Body of pancreas (tissue), 4 donors: ENCODE measurements at regions not wholly inside any gene's neighbourhood (a gene's known extent, or its start where the extent isn't known, plus 50 kb on each side); places are given as distances from the start of the nearest gene placed in this dataset.
A peak's percentile ranks its signal among the peaks of the same experiment; 100 is the strongest.

Experiments used
- ATAC-seq: fragments of 150-250 bp; one replicate; pipeline ENCODE4 v1.9.1; 2016
- DNase-seq, 4 donors: peaks; one replicate each; pipeline ENCODE4 v3.0.0-alpha.2; 2019
- H3K27ac ChIP-seq, 4 donors: fragments of 200-600 bp; sonication (generic); 1 replicate in 3 of 4; 2 replicates in 1 of 4; pipeline versions ENCODE4 v1.5.1 to v1.6.1; 2016 to 2019; ENCODE audit warnings: mild to moderate bottlenecking in 1 of 4, mixed read lengths in 1 of 4, moderate library complexity in 1 of 4
- H3K27me3 ChIP-seq, 2 donors: fragments of 200-600 bp; sonication (generic); one replicate each; pipeline ENCODE4 v1.6.0; 2016; ENCODE audit warnings: mild to moderate bottlenecking in 1 of 2
- H3K36me3 ChIP-seq, 2 donors: fragments of 200-600 bp; sonication (generic); replicated peaks in 1 of 2; 2 replicates each; pipeline ENCODE4 v1.5.1; 2016; ENCODE audit warnings: low read depth in 2 of 2; ENCODE audit not compliant: insufficient read depth in 1 of 2
- H3K4me1 ChIP-seq: fragments of 200-600 bp; sonication (generic); one replicate; pipeline ENCODE4 v1.6.0; 2016
- H3K4me3 ChIP-seq, 2 donors: fragments of 200-600 bp; sonication (generic); 1 replicate in 1 of 2; 2 replicates in 1 of 2; pipeline ENCODE4 v1.5.1; 2016 to 2019
- H3K9me3 ChIP-seq, 3 donors: fragments of 200-600 bp; sonication (generic); 1 replicate in 2 of 3; 2 replicates in 1 of 3; pipeline ENCODE4 v1.5.1; 2016
- POLR2A ChIP-seq, 3 donors: fragments of 450-650 bp; IDR thresholded peaks; one replicate each; pipeline ENCODE4 v1.6.1; 2016; ENCODE audit warnings: antibody characterized with exemption in 3 of 3, mild to moderate bottlenecking in 2 of 3
- WGBS, 2 donors: methylation state at CpG; one replicate each; pipeline ENCODE4 v1.1.5; 2017; 5-methylcytosine and 5-hydroxymethylcytosine counted together
- intact Hi-C: fragments of 100-400 bp; cut with DNase I; formaldehyde crosslinking; loops from one replicate; pipeline ENCODE4 v1.15.1; 2023
- TF ChIP-seq, protein P1 (sequence below), 7 experiments: fragments of 450-650 bp in 4 of 7; fragments of 200-600 bp in 3 of 7; sonication (generic) in 3 of 7; IDR thresholded peaks; one replicate each; pipeline ENCODE4 v1.5.1; 2016 to 2019; ENCODE audit warnings: antibody characterized with exemption in 7 of 7

GRCh38 chr18:2316751-2317696 is 254.3 kb downstream of the METTL4 start:
- DNase-seq = peak; percentile 39 to 55 (median 53)
- TF ChIP-seq POLR2A (IDR thresholded peaks at IDR 0.05) = no peak
- TF ChIP-seq, protein P1, sequence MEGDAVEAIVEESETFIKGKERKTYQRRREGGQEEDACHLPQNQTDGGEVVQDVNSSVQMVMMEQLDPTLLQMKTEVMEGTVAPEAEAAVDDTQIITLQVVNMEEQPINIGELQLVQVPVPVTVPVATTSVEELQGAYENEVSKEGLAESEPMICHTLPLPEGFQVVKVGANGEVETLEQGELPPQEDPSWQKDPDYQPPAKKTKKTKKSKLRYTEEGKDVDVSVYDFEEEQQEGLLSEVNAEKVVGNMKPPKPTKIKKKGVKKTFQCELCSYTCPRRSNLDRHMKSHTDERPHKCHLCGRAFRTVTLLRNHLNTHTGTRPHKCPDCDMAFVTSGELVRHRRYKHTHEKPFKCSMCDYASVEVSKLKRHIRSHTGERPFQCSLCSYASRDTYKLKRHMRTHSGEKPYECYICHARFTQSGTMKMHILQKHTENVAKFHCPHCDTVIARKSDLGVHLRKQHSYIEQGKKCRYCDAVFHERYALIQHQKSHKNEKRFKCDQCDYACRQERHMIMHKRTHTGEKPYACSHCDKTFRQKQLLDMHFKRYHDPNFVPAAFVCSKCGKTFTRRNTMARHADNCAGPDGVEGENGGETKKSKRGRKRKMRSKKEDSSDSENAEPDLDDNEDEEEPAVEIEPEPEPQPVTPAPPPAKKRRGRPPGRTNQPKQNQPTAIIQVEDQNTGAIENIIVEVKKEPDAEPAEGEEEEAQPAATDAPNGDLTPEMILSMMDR (IDR thresholded peaks at IDR 0.05) = no peak
- no peaks in the 10 kb centered on the region for H3K27me3 ChIP-seq

GRCh38 chr18:2324459-2324858 is 246.8 kb downstream of the METTL4 start:
- H3K9me3 ChIP-seq = no peaks in the 10 kb centered on the region
- ATAC-seq (no peak), DNase-seq (no peak)
- H3K27ac ChIP-seq = no peak overlapping the region
- H3K4me1 ChIP-seq = no peaks in the 10 kb centered on the region
- intact Hi-C loops = no loop called here
- H3K36me3 ChIP-seq = no peaks in the 10 kb centered on the region
- no peak overlapping the region for H3K4me3 ChIP-seq
- no peak for TF ChIP-seq POLR2A (IDR thresholded peaks at IDR 0.05)
- TF ChIP-seq, protein P1 (IDR thresholded peaks at IDR 0.05) = no peak
- no peaks in the 10 kb centered on the region for H3K27me3 ChIP-seq

More at GRCh38 chr18:2316751-2317696, 254.3 kb downstream of the METTL4 start:
- 28 to 30% methylated on average over 5 of the region's 5 CpGs for WGBS, 2 donors
- peak; percentile 56 for ATAC-seq
- Histone ChIP-seq H3K36me3 (no peaks in the 10 kb centered on the region), H3K4me3 (no peak overlapping the region), H3K27ac (no peak overlapping the region), H3K9me3 (no peaks in the 10 kb centered on the region), H3K4me1 (peaks cover 10% of the 10 kb centered on the region)
- intact Hi-C loops = no loop called here

DNA sequence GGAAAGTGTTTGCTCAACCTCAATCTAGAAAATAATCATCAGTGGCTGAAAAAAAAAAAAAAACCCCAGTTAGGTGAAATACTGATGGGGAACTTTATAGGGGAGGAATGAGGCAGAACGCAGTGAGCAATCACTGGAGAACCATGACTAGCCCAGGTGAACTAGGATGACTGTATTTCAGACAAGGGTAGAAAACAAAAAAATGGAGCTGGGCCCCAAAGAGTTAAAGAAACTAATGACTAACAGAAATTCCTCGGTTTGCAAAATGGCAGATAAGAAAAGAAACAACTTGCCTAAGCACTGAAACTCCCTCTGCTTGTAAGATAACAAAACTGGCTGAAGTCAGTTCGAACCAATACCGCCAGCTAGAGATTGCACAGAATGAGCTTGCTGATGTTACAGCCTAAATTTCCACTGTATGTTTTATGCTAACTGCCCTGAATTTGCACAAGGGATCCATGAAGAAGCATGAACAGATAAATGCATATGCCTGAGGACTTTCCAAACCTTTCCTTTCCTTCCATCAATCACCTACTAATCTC is 245.9 kb downstream of the METTL4 start:
- no peaks in the 10 kb centered on the region for H3K36me3 ChIP-seq
- no peaks in the 10 kb centered on the region for H3K27me3 ChIP-seq
- no peaks in the 10 kb centered on the region for H3K9me3 ChIP-seq
- no peak overlapping the region for H3K4me3 ChIP-seq
- 33 to 34% methylated on average over 4 of the region's 4 CpGs for WGBS, 2 donors
- DNase-seq = no peak
- no peaks in the 10 kb centered on the region for H3K4me1 ChIP-seq
- no peak overlapping the region for H3K27ac ChIP-seq
- ATAC-seq = no peak
- TF ChIP-seq POLR2A (IDR thresholded peaks at IDR 0.05) = no peak
- TF ChIP-seq, protein P1 (IDR thresholded peaks at IDR 0.05) = no peak
- intact Hi-C loops = no loop called here

DNA sequence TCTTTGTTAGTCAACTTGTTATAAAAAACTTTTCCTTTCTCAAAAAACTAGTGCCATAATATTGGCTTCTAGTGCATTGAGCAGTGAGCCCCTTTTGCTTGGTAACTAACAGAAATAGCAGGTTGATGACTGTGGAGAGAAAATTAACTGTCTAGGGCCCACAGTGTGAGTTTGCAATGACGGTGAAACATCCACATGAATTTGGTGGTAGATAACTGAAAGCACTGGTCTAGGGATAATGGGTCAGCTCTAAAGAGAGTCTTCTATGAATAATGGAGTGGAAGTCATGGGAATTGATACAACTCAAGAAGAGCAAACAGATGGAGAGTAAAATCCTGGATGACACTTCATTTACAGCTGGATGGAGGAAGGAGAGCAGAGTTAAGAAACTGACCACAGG is 245.4 kb downstream of the METTL4 start:
- H3K4me3 ChIP-seq = no peak overlapping the region
- no peak for DNase-seq
- no peak overlapping the region for H3K27ac ChIP-seq
- intact Hi-C loops = no loop called here
- no peaks in the 10 kb centered on the region for H3K27me3 ChIP-seq
- no peaks in the 10 kb centered on the region for H3K36me3 ChIP-seq
- no peak for ATAC-seq
- no peak for TF ChIP-seq POLR2A (IDR thresholded peaks at IDR 0.05)
- TF ChIP-seq, protein P1 (IDR thresholded peaks at IDR 0.05) = no peak
- WGBS, 2 donors = 85 to 89% methylated on average over 1 of the region's 1 CpG
- H3K9me3 ChIP-seq = no peaks in the 10 kb centered on the region
- H3K4me1 ChIP-seq = no peaks in the 10 kb centered on the region
